ENCODE measurements at regions not wholly inside any gene's neighbourhood (a gene's known extent, or its start where the extent isn't known, plus 50 kb on each side); places are given as distances from the start of the nearest gene placed in this dataset.

DNA sequence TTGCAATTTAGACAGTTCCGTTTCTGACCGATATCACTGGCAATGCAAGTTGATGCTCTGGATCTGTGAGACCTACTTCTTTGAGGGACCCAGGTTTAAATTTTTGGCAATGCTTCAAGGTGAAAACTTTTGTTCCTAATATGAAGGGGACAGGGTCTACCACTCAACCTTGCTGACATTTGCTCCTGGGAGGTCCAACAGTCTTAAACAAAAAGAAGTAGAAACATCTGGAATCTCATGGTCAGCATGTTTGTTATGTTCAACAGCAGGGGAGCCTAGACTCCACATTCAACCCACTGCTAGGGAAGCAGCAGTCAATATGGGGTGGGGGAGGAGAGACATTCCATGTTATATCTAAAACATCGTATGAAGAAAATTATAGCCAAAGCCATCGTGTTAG, 196.4 kb downstream of the SIM1 start:
- DNase-seq (ENCODE audit: low spot score): no peak

GRCh38 chr6:100267721-100268123, 197.0 kb downstream of the SIM1 start:
- no peak for DNase-seq (ENCODE audit: low spot score)

DNA sequence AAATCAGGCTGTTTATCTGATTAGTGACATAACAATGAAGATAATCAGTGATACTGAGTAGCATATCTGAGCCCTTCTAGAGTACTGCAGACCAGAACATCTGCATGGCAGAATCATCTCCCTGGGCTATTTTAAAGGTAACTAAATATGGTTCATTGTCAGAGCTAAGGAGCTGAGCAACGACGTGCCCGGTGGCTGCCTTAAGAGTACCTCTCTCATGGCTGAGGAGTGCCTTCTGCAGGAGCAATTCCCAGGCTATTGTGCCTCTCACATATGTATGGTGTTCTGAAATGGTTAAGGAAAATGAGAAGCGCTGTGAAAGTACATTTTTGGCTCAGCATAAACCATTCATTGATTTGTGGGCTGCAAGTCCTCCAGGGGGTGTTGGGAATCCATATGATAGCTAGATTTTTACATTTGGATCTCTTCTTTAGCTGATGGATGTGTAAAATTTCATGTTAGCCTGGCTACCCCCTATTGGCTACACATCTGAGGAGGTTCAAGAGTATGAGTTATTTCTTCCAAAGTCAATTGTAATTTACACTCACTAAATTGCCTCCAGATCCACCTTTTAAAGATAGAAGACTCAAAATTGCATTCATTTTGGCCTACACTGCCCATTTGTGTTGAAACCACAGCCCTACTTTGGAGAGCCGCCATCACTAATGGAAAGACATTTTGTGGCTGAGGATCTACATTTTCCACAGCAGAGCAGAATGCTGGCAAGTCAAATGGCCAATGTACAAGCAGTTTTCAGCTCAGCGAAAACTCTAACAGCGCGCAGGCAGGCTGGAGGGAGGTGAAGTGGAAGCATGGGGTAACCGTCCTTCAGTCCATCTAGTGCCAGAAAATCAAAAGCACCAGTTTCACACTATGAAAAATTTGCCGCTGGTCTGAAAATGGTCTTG, 198.0 kb downstream of the SIM1 start:
- no peak for DNase-seq (ENCODE audit: low spot score)

GRCh38 chr6:100262086-100262485, 202.6 kb downstream of the SIM1 start:
- DNase-seq (ENCODE audit: low spot score): no peak

GRCh38 chr6:100261486-100261885, 203.2 kb downstream of the SIM1 start:
- no peak for DNase-seq (ENCODE audit: low spot score)

GRCh38 chr6:100260584-100260983, 204.1 kb downstream of the SIM1 start:
- no peak for DNase-seq (ENCODE audit: low spot score)

DNA sequence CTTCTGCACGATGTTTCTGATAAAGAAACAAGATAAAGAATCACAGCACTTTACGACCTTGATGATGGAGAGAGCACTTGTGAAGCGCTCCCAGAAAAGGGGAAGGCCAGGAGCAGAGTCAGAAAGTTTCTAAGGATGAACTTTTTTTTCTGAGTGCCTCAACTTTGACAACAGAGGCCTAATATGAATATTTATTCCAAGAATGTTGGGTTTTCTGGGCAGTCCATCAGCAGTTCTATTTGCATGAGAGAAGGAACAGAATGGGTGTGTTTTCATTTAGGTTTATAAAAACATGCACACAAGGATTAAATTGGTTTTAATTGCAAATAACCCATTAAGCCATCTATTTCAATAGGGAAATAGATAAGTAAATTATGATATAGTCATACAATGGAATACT, 204.9 kb downstream of the SIM1 start:
- no peak for DNase-seq (ENCODE audit: low spot score)

DNA sequence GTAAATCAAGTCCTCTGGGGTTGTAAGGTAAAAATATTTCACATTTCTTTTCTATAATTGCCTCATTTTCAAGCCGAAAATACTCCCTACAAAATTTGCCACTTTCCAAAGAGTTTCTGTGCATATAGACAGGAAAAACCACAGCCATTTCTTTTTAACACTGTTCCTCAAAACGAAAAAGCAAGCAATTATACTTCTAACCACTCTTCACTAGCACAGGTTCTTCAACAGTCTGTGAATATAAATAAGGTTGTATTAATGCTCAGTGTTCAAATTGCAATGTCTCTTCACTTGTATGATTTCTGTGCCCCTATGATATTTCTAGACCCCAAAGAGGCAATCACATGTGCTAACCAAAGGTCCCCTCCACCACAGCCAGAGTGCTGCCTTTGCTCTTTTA, 206.0 kb downstream of the SIM1 start:
- DNase-seq (ENCODE audit: low spot score): no peak

DNA sequence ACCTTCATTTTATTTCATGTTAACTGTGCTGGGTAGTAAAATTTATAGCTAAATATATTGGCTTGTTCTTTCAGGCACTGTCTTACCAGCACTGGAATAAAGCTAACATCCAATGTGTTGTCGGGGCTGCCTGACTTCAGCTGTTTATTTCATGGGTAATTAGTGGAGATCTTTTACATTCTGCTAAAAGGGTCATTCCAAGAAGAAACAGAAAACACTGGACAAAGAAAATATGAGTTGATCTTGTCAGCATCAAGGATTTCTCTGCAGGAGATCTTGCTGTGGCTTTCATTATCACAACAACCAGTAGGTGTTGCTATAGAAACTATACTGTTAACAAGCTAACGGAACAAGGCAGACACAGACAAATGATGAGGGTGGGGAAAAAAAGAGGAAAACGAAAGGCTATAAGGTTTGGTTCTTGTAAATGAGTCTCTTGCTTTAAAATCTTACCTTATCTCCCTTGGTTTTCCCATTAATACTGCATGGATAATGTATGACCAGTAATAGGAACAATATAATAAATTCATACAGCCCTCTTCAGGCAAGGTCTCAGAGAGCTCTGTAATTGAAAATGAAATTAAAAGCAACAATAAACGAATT, 206.8 kb downstream of the SIM1 start:
- peak; percentile 35 for DNase-seq (ENCODE audit: low spot score)

DNA sequence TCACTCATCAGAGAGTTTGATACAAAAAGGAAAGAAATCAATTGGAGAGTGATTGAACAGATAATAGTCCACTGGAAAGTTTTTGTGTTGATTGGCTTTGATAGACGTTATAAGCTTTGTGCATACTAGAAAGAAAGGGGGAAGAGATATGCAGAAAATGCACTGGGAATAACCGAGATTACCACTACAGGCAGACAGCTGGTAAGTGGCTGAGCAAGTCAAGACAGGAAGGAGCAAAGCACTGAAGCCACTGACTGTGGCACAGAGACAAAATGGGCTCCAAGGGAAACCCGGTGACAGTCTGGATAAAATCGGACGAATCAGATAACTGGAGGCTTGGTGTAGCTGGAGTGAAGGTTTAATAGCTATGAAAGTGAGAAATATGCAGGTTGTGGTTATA, 209.0 kb downstream of the SIM1 start:
- DNase-seq (ENCODE audit: low spot score): no peak

DNA sequence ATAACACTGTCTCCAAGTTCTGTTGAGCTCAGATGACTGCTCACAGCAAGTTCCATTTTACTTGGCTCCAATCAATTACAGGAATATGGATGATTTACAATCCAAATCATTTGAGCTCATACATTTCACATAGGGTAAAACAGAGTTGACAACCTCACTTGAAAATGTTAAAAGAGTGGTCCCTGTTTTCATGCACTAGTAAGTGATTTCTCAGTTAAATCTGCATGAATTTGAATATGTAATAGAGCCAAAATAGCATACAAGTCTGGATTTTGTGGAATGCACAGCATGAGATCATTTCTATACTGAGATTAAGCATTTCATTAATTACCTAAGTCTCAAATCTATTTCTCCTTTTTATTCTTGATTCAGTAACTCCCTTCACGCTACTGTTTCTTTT, 217.6 kb downstream of the SIM1 start:
- DNase-seq (ENCODE audit: low spot score): no peak

- DNase-seq (ENCODE audit: low spot score): peak; percentile 30
Measured at GRCh38 chr6:100246206-100246605, 218.5 kb downstream of the SIM1 start.

GRCh38 chr6:100240798-100241197, 223.9 kb downstream of the SIM1 start:
- DNase-seq (ENCODE audit: low spot score): no peak

GRCh38 chr6:100237821-100238220, 226.9 kb downstream of the SIM1 start:
- DNase-seq (ENCODE audit: low spot score): no peak

GRCh38 chr6:100236389-100236788, 228.3 kb downstream of the SIM1 start:
- DNase-seq (ENCODE audit: low spot score): no peak

DNA sequence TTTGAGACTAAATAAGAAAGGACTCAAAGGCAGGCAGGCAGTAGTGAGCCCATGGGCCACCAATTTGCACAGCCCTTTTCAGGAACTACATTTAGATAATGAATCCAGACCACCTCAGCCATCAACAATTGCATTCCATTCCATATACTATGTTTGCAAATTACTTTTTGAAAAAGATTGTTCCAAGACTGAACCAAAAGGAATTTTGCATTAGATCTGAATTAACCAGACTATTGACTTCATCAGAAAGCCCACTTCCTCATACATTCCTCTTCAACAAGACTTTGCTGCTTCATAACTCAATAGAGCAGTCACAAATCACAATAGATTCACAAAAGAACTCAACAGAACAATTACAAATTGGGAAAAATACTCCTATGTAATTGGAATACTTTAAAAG, 229.1 kb downstream of the SIM1 start:
- DNase-seq (ENCODE audit: low spot score): no peak

DNA sequence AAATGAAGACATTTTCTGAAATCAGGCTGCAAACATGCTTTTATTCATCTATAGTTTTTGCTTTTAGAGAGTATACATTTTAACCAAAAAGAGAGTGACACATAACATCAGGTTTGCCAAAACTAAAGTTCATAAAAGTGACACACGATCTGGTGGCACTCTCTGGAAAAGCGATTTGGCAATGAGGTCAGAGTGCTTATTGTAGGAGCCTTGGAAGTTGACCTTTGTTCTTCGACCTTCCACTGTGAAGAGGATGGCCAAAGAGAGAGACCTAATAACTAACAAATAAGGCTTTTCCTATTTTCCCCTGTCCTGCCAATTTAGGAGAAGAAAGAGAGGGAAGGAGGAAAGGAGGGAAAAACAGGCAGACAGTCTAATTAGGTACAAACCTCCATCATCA, 230.1 kb downstream of the SIM1 start:
- no peak for DNase-seq (ENCODE audit: low spot score)

GRCh38 chr6:100232781-100233573, 231.7 kb downstream of the SIM1 start:
- no peak for DNase-seq (ENCODE audit: low spot score)

DNA sequence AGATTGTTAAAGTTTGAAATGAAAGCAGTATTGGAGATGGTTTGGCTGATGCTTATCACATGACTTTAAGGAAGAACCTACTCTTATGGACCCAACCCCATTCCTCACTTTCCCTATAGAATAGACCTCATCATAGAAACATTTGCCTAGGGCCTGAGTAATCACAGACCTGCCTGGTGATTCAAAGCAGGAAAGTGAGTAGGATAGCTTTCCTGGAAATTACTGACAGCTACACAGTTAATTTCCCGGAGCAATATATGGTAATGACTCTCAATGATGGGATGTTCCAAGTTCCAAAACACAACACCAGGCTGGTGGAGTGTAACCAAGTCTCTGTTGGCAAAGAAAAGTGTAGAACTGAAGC, 233.8 kb downstream of the SIM1 start:
- no peak for DNase-seq (ENCODE audit: low spot score)

DNA sequence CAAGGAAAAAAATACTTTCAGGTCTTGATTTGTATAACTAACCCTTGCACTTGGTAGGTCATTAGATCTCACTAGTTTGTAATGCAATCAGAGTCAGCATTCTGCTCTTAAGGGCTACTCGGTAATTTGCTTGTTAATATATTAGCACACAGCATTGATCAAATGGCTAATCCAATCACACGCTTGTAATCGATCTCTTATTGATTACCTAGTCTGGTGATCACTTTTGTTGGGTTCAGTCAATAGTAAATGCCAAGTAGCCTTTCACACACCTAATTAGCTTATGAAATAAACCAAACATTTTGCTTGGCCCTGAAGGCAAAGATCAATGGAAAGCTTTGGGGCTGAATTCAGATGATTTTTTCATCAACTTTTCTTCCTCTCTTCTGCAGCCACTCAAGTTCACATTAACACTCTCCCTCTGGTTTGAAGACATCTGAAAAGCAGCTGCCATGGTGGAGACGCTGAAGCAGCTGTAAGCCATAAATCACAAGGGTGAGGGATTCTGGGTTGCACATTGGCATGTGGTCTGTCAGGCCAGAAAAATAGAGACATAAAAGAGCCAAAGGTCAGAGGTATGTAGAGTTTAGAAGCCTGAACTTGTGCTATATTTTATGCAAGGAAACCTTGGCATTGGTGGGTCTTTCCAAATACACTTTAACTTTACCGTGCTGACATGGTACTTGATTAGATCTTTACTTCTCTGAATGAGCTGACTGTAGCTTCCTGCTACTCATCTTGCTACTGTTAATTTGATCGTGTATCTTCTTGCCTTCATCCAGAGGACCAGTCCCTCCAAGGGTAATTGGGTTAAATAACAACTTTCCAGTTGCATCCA, 234.4 kb downstream of the SIM1 start:
- peak; percentile 78 for DNase-seq (ENCODE audit: low spot score)

- no peak for DNase-seq (ENCODE audit: low spot score)
Measured at GRCh38 chr6:100229512-100229911, 235.2 kb downstream of the SIM1 start.

Measured in SK-N-DZ (cell line).